ENCODE measurements at regions not wholly inside any gene's neighbourhood (a gene's known extent, or its start where the extent isn't known, plus 50 kb on each side); places are given as distances from the start of the nearest gene placed in this dataset.
"Not testable (repeated sequence)": the region's sequence is repeated elsewhere in the genome, so short reads cannot be mapped to it uniquely, and the experiment has no call there.

DNA sequence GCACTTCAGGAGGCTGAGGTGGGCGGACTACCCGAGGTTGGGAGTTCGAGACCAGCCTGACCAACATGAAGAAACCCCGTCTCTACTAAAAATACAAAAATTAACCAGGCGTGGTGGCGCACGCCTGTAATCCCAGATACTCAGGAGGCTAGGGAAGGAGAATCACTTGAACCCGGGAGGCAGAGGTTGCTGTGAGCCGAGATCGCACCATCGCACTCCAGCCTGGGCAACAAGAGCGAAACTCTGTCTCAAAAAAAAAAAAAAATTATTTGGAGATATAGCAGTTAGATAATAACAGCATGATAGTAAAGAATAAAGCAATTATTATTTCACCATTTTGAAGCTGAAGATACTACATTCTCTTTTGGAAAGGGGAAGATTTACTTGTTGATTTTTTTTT is 345.9 kb upstream of the SPATA31A3 start:
- DNase-seq; POLR2A ChIA-PET; H3K9me3 Mint-ChIP-seq (ENCODE audit: insufficient read depth); H3K4me1 Mint-ChIP-seq (ENCODE audit: low read depth); CTCF ChIA-PET; H3K36me3 Mint-ChIP-seq (ENCODE audit: low read depth); H3K4me3 Mint-ChIP-seq; H3K27me3 Mint-ChIP-seq (ENCODE audit: low read depth); H3K27ac Mint-ChIP-seq; ATAC-seq: not testable (repeated sequence)

DNA sequence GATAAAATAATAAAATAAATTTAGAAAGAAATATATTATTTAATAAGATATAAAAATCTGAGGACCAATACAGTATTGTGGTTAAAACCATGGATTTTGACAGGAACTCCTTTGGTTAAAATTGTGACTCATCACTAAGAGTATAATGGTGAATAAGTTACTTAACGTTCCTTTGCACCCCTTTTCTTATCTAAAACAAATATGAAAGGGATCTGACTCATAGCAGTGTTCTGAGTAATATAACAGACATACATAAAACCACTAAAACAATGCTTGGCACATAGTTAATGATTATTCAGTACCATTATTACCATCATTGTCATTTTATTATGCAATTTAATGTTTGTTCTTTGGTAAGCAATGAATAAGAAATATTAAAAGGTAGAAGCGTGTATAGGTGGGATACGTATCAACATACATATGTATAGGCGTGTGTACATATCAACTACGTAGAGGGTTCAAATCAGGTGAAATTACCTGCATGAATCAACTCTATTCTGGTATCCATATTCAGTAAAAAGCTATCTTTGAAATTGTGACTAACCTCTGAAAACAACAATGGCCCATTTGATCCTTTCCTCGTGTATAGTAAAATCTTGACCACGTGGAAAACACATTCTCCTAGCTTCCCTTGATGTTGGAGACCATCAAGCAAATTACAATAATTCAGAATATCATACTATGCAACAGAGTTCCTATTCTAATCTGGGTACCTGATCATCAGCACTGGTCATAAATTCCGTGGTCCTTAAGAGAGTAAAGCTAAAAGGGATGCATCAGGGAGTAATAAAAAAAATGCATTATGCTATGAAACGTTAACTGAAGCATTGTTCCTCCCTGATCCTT is 342.6 kb upstream of the SPATA31A3 start:
- H3K4me1 Mint-ChIP-seq (ENCODE audit: low read depth); H3K4me3 Mint-ChIP-seq; H3K27ac Mint-ChIP-seq; ATAC-seq; DNase-seq; H3K27me3 Mint-ChIP-seq (ENCODE audit: low read depth); CTCF ChIA-PET; H3K9me3 Mint-ChIP-seq (ENCODE audit: insufficient read depth); H3K36me3 Mint-ChIP-seq (ENCODE audit: low read depth); POLR2A ChIA-PET: not testable (repeated sequence)

DNA sequence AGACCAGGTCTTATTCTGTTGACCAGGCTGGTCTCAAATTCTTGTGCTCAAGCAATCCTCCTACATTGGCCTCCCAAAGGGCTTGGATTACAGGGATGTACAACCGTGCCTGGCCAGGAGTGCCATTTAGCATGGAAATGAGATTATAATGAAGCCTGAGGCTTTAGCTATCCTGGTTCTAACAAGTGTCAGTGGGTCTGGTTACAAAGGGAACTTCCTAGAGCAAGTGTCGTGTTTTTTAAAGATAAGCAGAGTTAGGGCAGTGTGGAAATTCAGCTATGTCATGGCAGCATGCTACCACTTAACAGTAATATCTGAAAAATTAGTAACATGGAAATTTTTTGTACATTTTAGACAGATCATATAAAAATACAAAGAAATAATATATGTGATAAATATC is 339.3 kb upstream of the SPATA31A3 start:
- H3K4me1 Mint-ChIP-seq (ENCODE audit: low read depth); H3K4me3 Mint-ChIP-seq; H3K27me3 Mint-ChIP-seq (ENCODE audit: low read depth); POLR2A ChIA-PET; ATAC-seq; H3K9me3 Mint-ChIP-seq (ENCODE audit: insufficient read depth); H3K27ac Mint-ChIP-seq; H3K36me3 Mint-ChIP-seq (ENCODE audit: low read depth); DNase-seq; CTCF ChIA-PET: not testable (repeated sequence)

DNA sequence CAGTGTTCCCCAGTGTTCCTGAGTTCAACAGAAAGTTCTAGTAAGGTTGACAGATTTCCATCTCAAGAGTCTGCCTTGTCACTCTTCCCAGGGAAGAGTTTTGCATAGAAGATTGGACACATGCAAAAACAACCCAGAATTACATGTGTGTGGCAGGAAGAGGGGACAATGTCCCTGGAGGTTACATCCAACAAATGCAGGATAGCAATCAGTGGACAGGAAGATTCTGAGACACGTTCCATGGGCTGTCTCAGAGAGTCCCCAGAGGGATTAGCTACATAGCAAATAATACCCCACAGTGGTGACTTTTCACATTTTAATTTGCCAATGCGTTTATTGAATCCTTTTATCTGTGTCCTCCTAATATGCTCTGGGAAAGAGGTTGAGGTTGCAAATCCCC is 321.1 kb upstream of the SPATA31A3 start:
- H3K9me3 Mint-ChIP-seq (ENCODE audit: insufficient read depth); POLR2A ChIA-PET; H3K4me3 Mint-ChIP-seq; ATAC-seq; H3K4me1 Mint-ChIP-seq (ENCODE audit: low read depth); H3K27me3 Mint-ChIP-seq (ENCODE audit: low read depth); CTCF ChIA-PET; H3K27ac Mint-ChIP-seq; DNase-seq; H3K36me3 Mint-ChIP-seq (ENCODE audit: low read depth): not testable (repeated sequence)

DNA sequence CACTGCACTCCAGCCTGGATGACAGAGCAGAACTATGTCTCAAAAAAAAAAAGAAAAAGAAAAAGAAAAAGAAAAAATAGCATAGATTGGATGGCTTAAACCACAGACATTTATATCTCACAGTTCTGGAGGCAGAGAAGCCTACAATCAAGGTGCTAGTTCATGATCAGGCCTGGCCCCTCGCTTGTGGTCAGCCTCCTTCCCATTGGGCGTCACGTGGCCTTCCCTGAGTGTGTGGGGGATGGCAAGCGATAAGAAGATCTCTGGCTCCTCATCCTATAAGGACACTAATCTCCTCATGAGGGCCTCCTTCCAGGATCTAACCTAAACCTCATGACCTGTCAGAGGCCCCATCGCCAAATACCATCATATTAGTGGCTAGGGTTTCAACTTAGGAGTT is 320.2 kb upstream of the SPATA31A3 start:
- POLR2A ChIA-PET; DNase-seq; H3K9me3 Mint-ChIP-seq (ENCODE audit: insufficient read depth); H3K27ac Mint-ChIP-seq; H3K4me3 Mint-ChIP-seq; CTCF ChIA-PET; H3K27me3 Mint-ChIP-seq (ENCODE audit: low read depth); H3K4me1 Mint-ChIP-seq (ENCODE audit: low read depth); H3K36me3 Mint-ChIP-seq (ENCODE audit: low read depth); ATAC-seq: not testable (repeated sequence)

DNA sequence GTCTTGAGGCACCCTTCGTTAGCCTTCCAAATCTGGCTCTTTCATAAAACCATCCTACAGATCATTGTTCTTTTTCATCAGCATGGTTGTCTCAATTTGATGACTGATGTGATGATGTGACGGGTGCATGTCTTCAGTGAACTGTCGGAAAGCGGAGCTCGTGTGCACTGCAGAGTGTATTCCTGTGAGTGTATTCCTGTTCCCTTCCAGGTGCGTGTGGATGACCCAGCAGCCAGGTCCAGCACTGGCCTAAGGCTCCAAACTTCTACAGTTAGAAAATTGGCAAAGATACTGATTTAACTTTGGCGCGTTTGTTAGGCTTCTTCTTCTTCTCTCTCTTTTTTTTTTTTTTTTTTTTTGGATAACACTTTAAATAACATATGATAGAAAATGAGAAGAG is 314.8 kb upstream of the SPATA31A3 start:
- CTCF ChIA-PET; H3K9me3 Mint-ChIP-seq (ENCODE audit: insufficient read depth); H3K4me1 Mint-ChIP-seq (ENCODE audit: low read depth); ATAC-seq; H3K27me3 Mint-ChIP-seq (ENCODE audit: low read depth); H3K27ac Mint-ChIP-seq; H3K4me3 Mint-ChIP-seq; POLR2A ChIA-PET; DNase-seq; H3K36me3 Mint-ChIP-seq (ENCODE audit: low read depth): not testable (repeated sequence)

DNA sequence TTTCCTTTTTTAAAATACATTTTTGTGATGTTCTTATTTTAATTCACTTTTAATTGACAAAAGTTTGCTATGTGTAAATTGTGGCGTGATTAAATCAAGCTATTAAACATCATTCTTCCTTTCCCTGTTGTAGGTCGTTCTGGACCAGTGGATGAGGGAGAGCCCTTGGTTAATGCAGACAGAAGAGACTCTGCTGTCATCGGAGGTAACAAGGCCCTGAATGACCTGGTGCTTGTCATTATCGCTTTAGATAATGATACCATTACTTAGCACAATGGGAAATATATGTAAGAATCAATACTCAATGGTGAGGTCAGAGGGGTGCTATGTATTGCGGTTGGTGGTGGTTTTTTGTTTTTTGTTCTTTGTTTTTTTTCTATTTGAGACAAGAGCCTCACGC is 296.4 kb upstream of the SPATA31A3 start:
- CTCF ChIA-PET; H3K36me3 Mint-ChIP-seq (ENCODE audit: low read depth); H3K4me1 Mint-ChIP-seq (ENCODE audit: low read depth); ATAC-seq; H3K27me3 Mint-ChIP-seq (ENCODE audit: low read depth); H3K4me3 Mint-ChIP-seq; POLR2A ChIA-PET; DNase-seq; H3K27ac Mint-ChIP-seq; H3K9me3 Mint-ChIP-seq (ENCODE audit: insufficient read depth): not testable (repeated sequence)

DNA sequence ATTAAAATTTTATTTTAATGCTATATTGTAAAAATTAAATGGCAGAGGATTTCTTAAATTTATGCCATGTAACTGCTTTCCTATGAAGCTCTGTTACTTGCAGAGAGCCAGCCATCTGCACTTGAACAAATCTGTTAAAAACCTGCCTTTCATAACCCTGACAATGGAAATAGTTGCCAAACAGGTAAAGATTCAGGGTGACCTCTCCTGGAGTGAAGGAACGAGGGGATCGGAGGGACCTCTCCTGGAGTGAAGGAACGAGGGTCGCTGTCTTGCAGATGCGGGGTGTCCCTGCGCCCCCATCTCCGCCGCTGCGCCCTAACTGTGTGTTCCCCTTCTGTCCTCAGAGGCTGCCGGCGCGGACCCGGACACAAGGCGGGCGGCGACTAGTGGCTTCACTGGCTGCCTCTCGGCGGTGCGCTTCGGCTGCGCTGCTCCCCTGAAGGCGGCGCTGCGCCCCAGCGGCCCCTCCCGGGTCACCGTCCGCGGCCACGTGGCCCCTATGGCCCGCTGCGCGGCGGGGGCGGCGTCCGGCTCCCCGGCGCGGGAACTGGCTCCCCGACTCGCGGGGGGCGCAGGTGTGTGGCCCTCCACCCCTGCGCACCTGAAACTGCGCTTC is 295.9 kb upstream of the SPATA31A3 start:
- POLR2A ChIA-PET; H3K4me3 Mint-ChIP-seq; DNase-seq; H3K27me3 Mint-ChIP-seq (ENCODE audit: low read depth); H3K4me1 Mint-ChIP-seq (ENCODE audit: low read depth); H3K9me3 Mint-ChIP-seq (ENCODE audit: insufficient read depth); ATAC-seq; H3K36me3 Mint-ChIP-seq (ENCODE audit: low read depth); CTCF ChIA-PET; H3K27ac Mint-ChIP-seq: not testable (repeated sequence)

DNA sequence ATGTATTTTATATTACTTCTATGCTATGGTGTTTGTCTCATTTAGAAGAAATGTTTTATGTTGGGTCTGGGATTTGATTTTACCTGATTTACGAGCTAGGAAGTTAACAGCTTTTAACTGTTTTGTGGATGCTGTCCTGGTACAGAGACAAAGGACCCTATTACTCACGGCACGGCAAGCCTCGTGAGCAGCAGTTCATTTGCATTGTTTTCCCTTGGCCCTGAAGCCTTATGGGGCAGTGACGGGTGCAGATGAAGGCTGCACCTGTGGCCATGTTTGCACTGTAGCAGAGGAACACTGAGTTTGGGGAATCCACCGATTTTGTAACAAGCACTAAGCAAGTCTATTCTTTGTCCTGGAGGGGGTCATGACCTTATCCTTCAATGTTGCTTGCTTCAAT is 291.9 kb upstream of the SPATA31A3 start:
- H3K27me3 Mint-ChIP-seq (ENCODE audit: low read depth); ATAC-seq; CTCF ChIA-PET; DNase-seq; POLR2A ChIA-PET; H3K4me3 Mint-ChIP-seq; H3K9me3 Mint-ChIP-seq (ENCODE audit: insufficient read depth); H3K36me3 Mint-ChIP-seq (ENCODE audit: low read depth); H3K4me1 Mint-ChIP-seq (ENCODE audit: low read depth); H3K27ac Mint-ChIP-seq: not testable (repeated sequence)

DNA sequence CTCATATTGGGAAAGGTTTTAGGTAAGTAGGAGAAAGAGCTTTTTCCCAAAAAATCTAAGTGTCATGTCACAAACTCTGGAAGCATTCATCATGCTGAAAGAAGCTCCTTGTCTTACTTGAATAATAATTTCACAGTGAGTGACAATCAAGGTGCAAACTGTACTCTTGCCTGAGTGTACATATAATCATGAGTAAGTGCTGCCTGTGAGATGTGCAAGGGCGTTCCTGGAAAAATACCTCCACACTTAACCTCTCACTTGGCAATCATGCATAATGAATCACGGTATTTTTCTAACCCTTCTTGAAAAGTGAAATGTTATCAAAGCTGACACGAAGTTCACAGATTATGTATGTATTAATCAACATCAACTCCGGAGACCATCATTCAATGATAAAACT is 289.2 kb upstream of the SPATA31A3 start:
- DNase-seq, ATAC-seq, POLR2A ChIA-PET: not testable (repeated sequence)

DNA sequence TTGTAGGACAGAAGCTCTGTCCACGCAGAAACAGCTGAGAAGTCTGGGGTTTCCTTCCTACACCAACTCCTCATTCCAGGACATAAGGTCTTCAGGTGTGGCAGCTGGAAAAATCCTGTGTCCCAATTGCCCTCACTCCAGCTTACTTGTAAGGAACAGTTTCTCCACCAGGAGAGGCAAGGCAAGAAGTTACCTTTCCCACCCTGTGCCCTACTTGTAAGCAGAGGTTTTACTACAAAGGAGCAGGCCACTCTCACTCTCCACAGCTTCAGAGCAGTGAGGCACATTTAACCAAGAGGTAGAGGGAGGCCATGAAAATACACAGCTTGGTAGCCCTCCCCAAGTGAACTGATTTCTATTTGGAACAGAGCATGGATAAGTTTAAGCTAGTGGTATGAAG is 277.3 kb upstream of the SPATA31A3 start:
- H3K4me1 Mint-ChIP-seq (ENCODE audit: low read depth); H3K27me3 Mint-ChIP-seq (ENCODE audit: low read depth); H3K36me3 Mint-ChIP-seq (ENCODE audit: low read depth); H3K4me3 Mint-ChIP-seq; H3K27ac Mint-ChIP-seq; ATAC-seq; CTCF ChIA-PET; H3K9me3 Mint-ChIP-seq (ENCODE audit: insufficient read depth); DNase-seq; POLR2A ChIA-PET: not testable (repeated sequence)

More for the DNA sequence above, 289.2 kb upstream of the SPATA31A3 start:
- H3K4me3 Mint-ChIP-seq; H3K27ac Mint-ChIP-seq; H3K36me3 Mint-ChIP-seq (ENCODE audit: low read depth); H3K4me1 Mint-ChIP-seq (ENCODE audit: low read depth); CTCF ChIA-PET; H3K27me3 Mint-ChIP-seq (ENCODE audit: low read depth); H3K9me3 Mint-ChIP-seq (ENCODE audit: insufficient read depth): not testable (repeated sequence)

DNA sequence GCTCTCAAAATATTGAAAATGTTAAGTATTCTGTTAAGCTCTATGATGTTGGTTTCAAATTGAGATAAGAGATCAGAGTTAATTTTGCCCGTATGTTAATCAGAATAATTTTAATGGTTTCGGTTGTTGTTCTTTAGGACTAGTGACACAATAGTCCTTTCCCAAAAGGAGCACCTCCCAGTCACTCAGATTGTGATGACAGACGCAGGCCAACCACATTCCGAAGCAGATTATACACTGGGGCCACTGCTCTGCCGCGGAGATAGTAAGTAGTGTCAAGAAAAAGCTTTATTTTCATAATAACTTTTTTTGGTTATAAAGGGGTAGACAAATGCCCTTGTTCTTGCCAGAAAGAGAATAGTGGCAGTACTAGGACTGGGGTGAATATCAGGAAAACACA is 265.5 kb upstream of the SPATA31A3 start:
- DNase-seq; POLR2A ChIA-PET; H3K9me3 Mint-ChIP-seq (ENCODE audit: insufficient read depth); H3K36me3 Mint-ChIP-seq (ENCODE audit: low read depth); H3K27me3 Mint-ChIP-seq (ENCODE audit: low read depth); ATAC-seq; CTCF ChIA-PET; H3K4me1 Mint-ChIP-seq (ENCODE audit: low read depth); H3K27ac Mint-ChIP-seq; H3K4me3 Mint-ChIP-seq: not testable (repeated sequence)

DNA sequence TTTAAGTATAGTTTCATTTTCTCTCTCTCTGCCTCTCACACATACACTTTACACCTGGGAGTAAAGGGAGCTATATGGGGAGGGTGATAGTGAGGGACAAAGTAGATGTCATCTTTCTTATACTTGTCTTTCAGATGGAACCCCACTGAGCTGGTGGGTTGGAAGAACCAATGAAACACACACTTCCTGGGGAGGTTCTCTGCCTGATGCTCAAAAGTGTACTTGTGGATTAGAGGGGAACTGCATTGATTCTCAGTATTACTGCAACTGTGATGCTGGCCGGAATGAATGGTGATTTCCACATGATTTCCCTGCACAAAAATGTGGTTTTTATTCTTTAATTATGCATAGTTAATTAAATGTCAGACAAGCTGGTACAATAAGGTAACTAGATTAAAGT is 256.6 kb upstream of the SPATA31A3 start:
- POLR2A ChIA-PET, CTCF ChIA-PET: not testable (repeated sequence)

More for the DNA sequence above, 256.6 kb upstream of the SPATA31A3 start:
- H3K36me3 Mint-ChIP-seq (ENCODE audit: low read depth); DNase-seq; ATAC-seq; H3K4me3 Mint-ChIP-seq; H3K27me3 Mint-ChIP-seq (ENCODE audit: low read depth); H3K4me1 Mint-ChIP-seq (ENCODE audit: low read depth); H3K9me3 Mint-ChIP-seq (ENCODE audit: insufficient read depth); H3K27ac Mint-ChIP-seq: not testable (repeated sequence)
